ENCODE measurements at regions not wholly inside any gene's neighbourhood (a gene's known extent, or its start where the extent isn't known, plus 50 kb on each side); places are given as distances from the start of the nearest gene placed in this dataset.

DNA sequence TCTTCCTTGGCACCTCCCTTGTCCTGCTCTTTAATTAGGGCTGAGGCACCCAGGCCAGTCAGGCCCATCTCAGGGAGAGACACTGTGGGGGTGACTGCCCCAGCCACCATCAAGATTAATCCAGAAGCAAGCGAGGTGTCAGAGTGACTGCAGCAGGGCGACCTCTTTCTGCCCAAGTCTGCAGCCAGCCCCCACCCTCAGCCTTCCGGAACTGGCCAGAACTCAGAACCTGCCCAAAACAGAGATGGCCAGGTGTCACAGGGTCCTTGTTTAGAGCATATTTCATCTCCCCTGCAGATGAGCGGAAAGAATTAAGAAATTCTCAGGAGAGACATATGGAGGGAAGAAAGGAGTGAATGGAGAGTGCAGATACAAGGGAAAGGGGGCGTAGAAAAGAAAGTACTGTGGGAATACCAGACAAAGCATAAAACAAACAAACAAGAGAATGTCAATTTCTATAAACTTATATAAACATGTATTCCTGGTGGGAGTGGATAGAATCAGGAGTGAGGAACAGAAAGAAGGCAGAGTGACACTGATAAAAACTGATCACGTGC lies 188.8 kb upstream of the NRP1 start (continued):
- TF ChIP-seq JUND (IDR thresholded peaks at IDR 0.05; ENCODE audit: low read length) (no peak), CHD1 (IDR thresholded peaks at IDR 0.05; ENCODE audit: low read depth, low read length) (no peak), JUN (IDR thresholded peaks at IDR 0.05; ENCODE audit: low read depth, low read length) (no peak), MAX (IDR thresholded peaks at IDR 0.05) (no peak), GABPA (IDR thresholded peaks at IDR 0.05; ENCODE audit: borderline replicate concordance, insufficient read depth, low read length) (no peak)

Data from H1 (cell line).